AG08396 (cell line): ENCODE measurements at regions not wholly inside any gene's neighbourhood (a gene's known extent, or its start where the extent isn't known, plus 50 kb on each side); places are given as distances from the start of the nearest gene placed in this dataset.
A peak's percentile ranks its signal among the peaks of the same experiment; 100 is the strongest.
"Not testable (repeated sequence)": the region's sequence is repeated elsewhere in the genome, so short reads cannot be mapped to it uniquely, and the experiment has no call there.

Source experiments
- DNase-seq: peaks from one replicate; pipeline ENCODE4 v3.0.0; 2012; ENCODE audit warnings: low spot score, mixed read lengths

DNA sequence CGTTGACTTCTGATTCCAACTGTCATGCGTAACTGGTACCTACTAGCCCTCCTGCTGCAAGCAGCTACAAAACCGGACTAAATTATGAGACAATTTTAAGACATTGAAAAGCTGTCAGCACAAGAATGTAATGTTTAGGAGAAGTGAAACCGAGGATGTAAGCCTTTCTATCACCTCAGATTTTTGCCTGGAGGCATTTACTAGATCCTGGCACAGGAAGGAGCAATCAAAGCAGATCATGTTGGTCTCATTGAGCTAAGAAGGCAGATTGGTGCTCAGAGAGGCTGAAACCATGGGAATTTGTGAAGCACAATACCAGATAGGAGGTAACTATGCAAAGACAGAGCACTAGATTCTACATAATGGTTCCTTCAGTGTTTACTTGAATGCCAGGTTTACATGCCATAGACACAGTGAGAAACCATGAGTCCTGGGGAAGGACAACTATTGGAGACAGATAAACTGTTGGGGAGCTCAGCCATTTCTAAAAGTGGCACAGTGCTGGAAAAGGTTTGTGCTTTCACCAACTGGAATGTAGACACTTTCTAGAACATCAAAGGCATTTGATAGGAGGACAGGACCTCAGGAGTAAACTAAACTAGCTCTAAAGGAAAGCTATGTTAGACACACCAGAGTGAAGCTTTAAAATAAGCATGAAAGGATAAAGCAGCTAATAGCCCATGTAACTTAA lies 179.4 kb downstream of the LYPLAL1 start:
- no peak for DNase-seq

DNA sequence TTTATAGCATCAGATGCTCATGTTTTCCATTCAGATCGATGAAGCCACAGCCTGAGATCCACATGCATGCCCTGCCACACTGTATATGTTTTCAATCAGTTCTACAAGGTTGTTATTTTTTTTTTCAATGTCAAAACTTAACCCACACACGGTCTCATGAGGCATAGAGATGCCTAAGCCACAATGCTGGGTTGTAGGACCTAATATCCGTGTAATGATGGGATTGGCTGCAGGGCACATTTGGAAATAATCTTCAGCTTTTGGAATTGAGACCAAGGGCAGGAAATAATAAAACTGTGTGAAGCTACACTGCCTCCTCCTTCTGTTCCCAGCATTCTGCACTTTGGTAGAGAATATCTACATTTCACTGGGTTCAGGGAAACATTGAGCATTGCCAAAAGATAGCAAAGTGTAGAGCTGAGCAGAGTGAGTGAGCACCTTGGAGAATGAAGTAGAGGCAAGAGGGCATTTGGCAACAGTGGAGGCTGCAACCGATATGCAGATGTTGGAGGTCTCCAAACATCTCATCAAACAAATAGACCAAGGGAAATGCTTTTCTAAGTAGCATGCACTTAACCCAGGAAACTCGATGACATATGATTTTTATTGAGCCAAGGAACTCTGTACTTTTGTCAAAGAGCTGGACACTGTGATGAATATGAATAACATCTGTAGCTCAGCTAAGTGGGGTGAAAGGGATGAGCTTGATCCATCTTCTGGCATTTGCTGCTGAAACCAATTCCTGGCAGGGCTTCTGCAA lies 176.7 kb downstream of the LYPLAL1 start:
- DNase-seq, result no peak

DNA sequence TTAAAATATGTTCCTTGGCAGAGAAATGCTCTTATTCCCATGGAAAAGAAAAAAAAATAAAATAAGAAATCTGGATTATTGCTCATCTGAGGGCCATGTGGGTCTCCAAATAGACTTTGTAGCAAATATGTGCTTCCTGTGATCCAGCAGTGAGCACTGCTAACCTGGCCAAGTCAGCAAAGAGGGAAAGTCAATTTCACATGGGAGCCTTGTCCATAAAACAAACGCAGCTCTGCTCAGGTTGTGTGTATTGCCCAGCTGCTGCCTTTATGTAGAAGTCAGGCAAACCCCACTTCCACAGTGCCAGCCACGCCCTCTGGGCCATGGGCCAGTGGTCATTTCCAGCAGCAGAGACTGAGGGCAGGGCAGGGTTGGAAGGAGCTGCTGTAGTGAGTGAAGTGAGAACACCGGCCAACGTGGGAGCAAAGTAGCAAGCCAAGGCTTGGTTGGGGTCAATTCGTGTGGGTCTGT lies 174.3 kb downstream of the LYPLAL1 start:
- DNase-seq, result no peak

DNA sequence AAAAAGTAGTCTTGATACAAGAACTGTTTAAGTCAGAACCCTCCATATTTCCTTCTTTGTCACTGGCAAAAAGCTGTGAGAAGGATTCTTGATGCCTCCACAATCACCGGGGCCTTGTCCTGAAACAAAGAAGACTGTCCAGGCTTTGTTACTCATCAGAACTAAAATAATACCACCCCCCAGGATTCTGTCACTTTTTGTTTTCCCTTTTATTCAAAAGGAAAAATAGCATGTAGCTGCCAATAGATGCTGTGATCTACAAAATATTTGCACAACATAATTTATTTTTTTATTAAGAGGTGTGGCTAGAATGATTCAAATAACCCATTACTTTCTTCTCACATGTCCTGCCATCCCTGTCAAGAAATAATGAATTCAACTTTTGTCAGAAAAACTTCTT lies 173.7 kb downstream of the LYPLAL1 start:
- no peak for DNase-seq

- DNase-seq, result no peak
Observed at GRCh38 chr1:219345953-219346352, 172.3 kb downstream of the LYPLAL1 start.

GRCh38 chr1:219342836-219343235 lies 169.2 kb downstream of the LYPLAL1 start:
- DNase-seq, result no peak

GRCh38 chr1:219340796-219341195 lies 167.1 kb downstream of the LYPLAL1 start:
- DNase-seq, result no peak

DNA sequence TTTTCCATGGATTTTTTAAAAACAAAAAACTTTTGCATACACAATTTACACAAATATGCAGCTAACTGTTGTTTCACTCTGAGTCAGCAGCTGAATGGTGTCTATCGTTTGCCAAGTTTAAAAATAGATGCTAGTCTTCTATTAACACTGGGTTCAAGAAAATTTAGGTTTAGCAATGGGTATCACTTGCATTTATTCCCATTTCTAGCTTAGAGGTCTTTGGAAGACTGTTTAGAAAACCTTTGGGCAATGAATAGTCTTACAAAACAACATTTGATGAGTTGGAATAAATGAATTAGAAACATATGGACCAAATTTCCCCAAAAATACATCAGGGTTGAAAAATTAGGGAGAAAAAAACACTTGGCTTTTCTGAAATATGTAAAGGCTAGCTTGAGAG lies 165.8 kb downstream of the LYPLAL1 start:
- DNase-seq, result no peak

- DNase-seq, result no peak
Observed at GRCh38 chr1:219337588-219337987, 163.9 kb downstream of the LYPLAL1 start.

- no peak for DNase-seq
Observed at GRCh38 chr1:219333626-219334025, 159.9 kb downstream of the LYPLAL1 start.

- DNase-seq, result no peak
Observed at GRCh38 chr1:219331424-219331823, 157.7 kb downstream of the LYPLAL1 start.

- no peak for DNase-seq
Observed at GRCh38 chr1:219330669-219331068, 157.0 kb downstream of the LYPLAL1 start.

GRCh38 chr1:219330001-219330400 lies 156.3 kb downstream of the LYPLAL1 start:
- no peak for DNase-seq

DNA sequence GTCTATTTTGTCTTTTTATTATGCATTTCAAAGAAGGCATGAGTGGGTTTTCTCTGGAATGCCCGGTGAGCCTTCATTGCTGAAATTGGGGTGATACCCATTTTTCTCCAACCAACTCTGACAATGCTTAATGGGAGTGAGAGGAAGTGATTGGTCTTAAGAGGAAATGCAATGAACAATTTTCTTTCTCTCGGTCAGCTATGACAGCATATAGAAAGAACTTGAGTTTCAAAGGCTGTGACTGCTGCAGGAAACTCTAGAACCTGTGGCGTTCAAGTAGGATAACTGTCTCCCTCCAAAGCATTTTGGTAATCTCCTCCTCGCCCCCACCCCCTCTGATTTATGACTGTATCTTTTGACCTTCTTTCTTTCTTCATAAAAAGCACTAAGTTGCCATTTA lies 155.9 kb downstream of the LYPLAL1 start:
- no peak for DNase-seq

DNA sequence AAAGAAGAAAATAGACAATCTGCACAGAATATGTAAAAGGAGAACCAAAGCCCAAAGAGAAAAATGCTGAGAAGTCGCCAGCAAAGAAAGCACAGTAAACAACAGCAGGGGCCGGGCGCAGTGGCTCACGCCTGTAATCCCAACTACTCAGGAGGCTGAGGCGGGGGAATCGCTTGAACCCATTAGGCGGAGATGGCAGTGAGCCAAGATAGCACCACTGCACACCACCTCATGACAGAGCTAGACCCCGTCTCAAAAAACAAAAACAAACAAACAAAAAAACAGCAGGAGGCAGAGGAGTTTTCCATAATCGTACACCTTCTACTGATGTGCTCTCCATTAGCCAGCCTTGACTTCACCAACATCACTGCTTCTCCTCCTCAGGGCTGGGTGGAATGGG lies 153.2 kb downstream of the LYPLAL1 start:
- DNase-seq, result no peak

GRCh38 chr1:219325368-219325742 lies 151.7 kb downstream of the LYPLAL1 start:
- DNase-seq, result no peak

DNA sequence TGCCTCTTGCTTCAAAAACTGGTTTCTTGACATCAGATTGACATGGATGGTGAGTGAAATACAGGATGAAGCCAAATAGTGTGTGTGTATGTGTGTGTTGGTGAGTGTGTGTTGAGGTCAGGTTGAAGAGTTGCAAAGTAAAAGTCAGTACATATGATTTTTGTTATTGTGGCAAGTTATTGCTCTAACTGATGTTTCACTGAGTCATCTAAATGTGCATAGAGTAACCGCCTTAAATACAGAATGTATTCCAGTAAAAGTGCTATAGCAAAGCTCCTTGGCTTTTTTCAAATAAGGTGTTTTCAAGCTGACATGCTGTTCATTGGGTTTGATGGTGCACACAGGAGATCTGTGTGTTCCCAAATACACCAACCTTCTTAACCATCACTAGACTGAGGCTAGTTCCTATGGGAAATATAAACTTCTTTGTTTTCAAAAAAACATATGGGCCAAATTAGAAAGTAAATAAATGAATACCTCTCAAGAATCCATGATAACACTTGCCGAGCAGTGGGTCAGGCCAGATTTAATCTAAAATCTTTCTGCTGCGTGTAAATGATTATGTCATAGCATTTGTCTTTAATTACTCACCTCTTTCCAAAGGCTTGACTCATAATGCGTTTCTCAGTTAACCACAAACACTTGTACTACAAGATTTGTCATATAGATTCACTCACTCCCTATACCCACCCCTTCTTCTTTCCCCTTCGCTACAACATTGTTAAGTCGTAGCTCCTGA lies 151.1 kb downstream of the LYPLAL1 start:
- DNase-seq, result peak; percentile 21

GRCh38 chr1:219324171-219324570 lies 150.5 kb downstream of the LYPLAL1 start:
- DNase-seq, result no peak

GRCh38 chr1:219323426-219323825 lies 149.7 kb downstream of the LYPLAL1 start:
- DNase-seq, result no peak

GRCh38 chr1:219322766-219323165 lies 149.1 kb downstream of the LYPLAL1 start:
- DNase-seq, result no peak

- DNase-seq, result not testable (repeated sequence)
Observed at GRCh38 chr1:219320563-219320962, 146.9 kb downstream of the LYPLAL1 start.

DNA sequence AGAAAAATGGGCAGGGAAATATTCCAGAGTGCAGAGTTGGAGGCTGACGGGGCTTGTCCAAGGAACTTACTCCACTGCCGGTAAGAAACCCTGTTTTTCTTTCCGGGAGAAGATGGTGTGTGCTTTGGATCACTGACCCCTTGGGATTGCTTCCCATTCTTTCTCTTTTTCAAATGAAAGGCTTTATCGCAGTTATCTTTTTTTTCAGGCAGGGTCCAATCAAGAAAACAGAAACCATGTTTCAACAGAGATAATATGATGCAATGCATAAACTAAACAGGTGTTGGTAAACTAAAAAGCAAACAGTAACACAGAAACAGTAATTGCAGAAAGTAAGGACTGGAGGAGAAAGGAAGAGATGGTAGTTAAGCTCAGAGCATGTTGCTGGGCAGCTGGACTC lies 145.1 kb downstream of the LYPLAL1 start:
- no peak for DNase-seq

DNA sequence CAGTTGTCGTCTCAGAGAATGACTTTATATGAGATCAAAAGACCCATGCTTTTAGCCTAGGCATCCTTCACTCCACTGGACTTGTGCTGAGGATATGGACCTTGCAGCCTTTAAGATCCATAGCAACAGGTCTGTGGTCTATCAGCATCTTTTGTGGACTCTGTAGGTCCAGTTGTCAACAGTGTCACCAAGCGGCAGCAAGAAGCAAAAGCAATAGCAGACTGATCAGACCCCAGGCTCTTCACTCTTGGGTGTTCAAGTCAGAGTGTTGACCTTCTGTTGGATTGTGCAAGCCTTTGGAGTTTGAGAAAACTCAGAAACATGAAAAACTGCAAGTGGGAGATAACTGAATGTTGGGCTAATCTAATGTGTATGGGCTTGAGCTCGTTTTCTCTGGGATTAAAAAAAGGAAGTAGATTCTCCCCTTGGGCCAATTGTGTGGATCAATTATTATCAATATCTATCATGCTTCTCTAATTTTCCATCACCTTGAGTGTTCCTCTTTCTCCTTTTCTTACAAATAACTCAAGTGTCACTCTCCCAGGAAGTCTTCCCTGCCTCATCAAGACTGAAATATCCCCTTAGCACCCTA lies 144.2 kb downstream of the LYPLAL1 start:
- no peak for DNase-seq
